Stomach (tissue), 4 donors: ENCODE measurements at regions not wholly inside any gene's neighbourhood (a gene's known extent, or its start where the extent isn't known, plus 50 kb on each side); places are given as distances from the start of the nearest gene placed in this dataset.

Experiments
- EP300 ChIP-seq: sonication (generic); formaldehyde crosslinking; IDR thresholded peaks from one replicate; pipeline ENCODE4 v1.6.1; 2017; ENCODE audit warnings: antibody characterized with exemption
- POLR2A ChIP-seq, 4 donors: fragments of 450-650 bp; IDR thresholded peaks; one replicate each; pipeline ENCODE4 v1.6.1; 2016; ENCODE audit warnings: antibody characterized with exemption in 4 of 4, control low read depth in 2 of 4, mild to moderate bottlenecking in 1 of 4, moderate library complexity in 1 of 4
- POLR2AphosphoS5 ChIP-seq, 3 donors: sonication (generic); formaldehyde crosslinking; IDR thresholded peaks; one replicate each; pipeline ENCODE4 v1.6.1; 2016; ENCODE audit warnings: antibody characterized with exemption in 3 of 3
- TF ChIP-seq, protein P1 (sequence below), 7 experiments: fragments of 450-650 bp in 4 of 7; fragments of 200-600 bp in 3 of 7; sonication (generic) in 3 of 7; IDR thresholded peaks; one replicate each; pipeline ENCODE4 v1.5.1; 2016 to 2019; ENCODE audit warnings: antibody characterized with exemption in 7 of 7, control low read depth in 2 of 7, mild to moderate bottlenecking in 1 of 7

DNA sequence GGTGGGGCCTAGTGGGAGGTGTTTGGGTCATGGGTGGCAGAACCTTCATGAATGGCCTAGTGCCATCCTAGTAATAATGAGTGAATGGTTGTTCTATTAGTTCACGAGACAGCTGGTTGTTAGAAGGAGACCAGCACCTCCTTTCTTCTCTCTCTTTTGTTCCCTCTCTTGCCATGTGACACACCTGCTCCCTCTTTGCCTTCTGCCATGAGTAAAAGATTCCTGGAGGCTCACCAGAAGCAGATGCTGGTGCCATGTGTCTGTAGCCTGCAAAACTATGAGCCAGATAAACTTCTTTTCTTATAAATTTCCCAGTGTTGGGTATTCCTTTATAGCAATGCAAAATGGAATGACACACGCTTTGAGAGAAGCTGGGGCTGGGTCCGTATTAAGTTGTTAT lies 89.0 kb upstream of the SLC4A7 start:
- TF ChIP-seq, protein P1, sequence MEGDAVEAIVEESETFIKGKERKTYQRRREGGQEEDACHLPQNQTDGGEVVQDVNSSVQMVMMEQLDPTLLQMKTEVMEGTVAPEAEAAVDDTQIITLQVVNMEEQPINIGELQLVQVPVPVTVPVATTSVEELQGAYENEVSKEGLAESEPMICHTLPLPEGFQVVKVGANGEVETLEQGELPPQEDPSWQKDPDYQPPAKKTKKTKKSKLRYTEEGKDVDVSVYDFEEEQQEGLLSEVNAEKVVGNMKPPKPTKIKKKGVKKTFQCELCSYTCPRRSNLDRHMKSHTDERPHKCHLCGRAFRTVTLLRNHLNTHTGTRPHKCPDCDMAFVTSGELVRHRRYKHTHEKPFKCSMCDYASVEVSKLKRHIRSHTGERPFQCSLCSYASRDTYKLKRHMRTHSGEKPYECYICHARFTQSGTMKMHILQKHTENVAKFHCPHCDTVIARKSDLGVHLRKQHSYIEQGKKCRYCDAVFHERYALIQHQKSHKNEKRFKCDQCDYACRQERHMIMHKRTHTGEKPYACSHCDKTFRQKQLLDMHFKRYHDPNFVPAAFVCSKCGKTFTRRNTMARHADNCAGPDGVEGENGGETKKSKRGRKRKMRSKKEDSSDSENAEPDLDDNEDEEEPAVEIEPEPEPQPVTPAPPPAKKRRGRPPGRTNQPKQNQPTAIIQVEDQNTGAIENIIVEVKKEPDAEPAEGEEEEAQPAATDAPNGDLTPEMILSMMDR (IDR thresholded peaks at IDR 0.05): no peak
- TF ChIP-seq POLR2A (IDR thresholded peaks at IDR 0.05) (no peak), EP300 (no peak), POLR2AphosphoS5 (IDR thresholded peaks at IDR 0.05) (no peak)
